ENCODE measurements at regions not wholly inside any gene's neighbourhood (a gene's known extent, or its start where the extent isn't known, plus 50 kb on each side); places are given as distances from the start of the nearest gene placed in this dataset.
A peak's percentile ranks its signal among the peaks of the same experiment; 100 is the strongest.

GRCh38 chr2:137801228-137801627 is 163.0 kb upstream of the HNMT start:
- Histone ChIP-seq H3K4me3 (no peak overlapping the region), H3K4me1 (peaks cover 0 to 4% (median 0%) of the 10 kb centered on the region in 4 donors), H3K9me3 (peaks cover 0 to 10% (median 0%) of the 10 kb centered on the region in 4 donors), H3K36me3 (no peaks in the 10 kb centered on the region), H3K27me3 (no peaks in the 10 kb centered on the region), H3K27ac (peak overlapping the region in 1 of 4 donors; percentile 17)
- no peak for DNase-seq (ENCODE audit: low spot score in 2 of 2)
- TF ChIP-seq POLR2A (IDR thresholded peaks at IDR 0.05) (no peak), EP300 (IDR thresholded peaks at IDR 0.05) (no peak), CTCF (IDR thresholded peaks at IDR 0.05) (no peak)

- 56 to 63% methylated on average over 1 of the region's 1 CpG for WGBS, 2 donors
- peaks cover 0 to 4% (median 0%) of the 10 kb centered on the region in 4 donors for H3K4me1 ChIP-seq
- DNase-seq (ENCODE audit: low spot score in 2 of 2): peak in 1 of 2 donors; percentile 35
- peaks cover 0 to 10% (median 0%) of the 10 kb centered on the region in 4 donors for H3K9me3 ChIP-seq
- H3K27me3 ChIP-seq: no peaks in the 10 kb centered on the region
- H3K36me3 ChIP-seq: no peaks in the 10 kb centered on the region
- no peak overlapping the region for H3K4me3 ChIP-seq
- peak overlapping the region in 1 of 4 donors; percentile 17 for H3K27ac ChIP-seq
- TF ChIP-seq EP300 (IDR thresholded peaks at IDR 0.05) (peak in 1 of 2 donors; percentile 75), CTCF (IDR thresholded peaks at IDR 0.05) (no peak)
Observed at GRCh38 chr2:137802038-137802437, 162.2 kb upstream of the HNMT start.

GRCh38 chr2:137806068-137806805 is 158.0 kb upstream of the HNMT start:
- H3K9me3 ChIP-seq: peaks cover 0 to 5% (median 0%) of the 10 kb centered on the region in 4 donors

GRCh38 chr2:137809252-137809651 is 155.0 kb upstream of the HNMT start:
- H3K27ac ChIP-seq: no peak overlapping the region
- no peak for DNase-seq (ENCODE audit: low spot score in 2 of 2)
- no peak for TF ChIP-seq EP300 (IDR thresholded peaks at IDR 0.05)
- TF ChIP-seq CTCF (IDR thresholded peaks at IDR 0.05): no peak
- TF ChIP-seq POLR2A (IDR thresholded peaks at IDR 0.05): no peak
- no peak overlapping the region for H3K4me3 ChIP-seq
- H3K36me3 ChIP-seq: no peaks in the 10 kb centered on the region
- no peaks in the 10 kb centered on the region for H3K27me3 ChIP-seq
- H3K4me1 ChIP-seq: no peaks in the 10 kb centered on the region
- no peaks in the 10 kb centered on the region for H3K9me3 ChIP-seq
- WGBS, 2 donors: 89 to 100% methylated on average over 1 of the region's 1 CpG

More at GRCh38 chr2:137806068-137806805, 158.0 kb upstream of the HNMT start:
- Histone ChIP-seq H3K4me3 (no peak overlapping the region), H3K27ac (no peak overlapping the region), H3K36me3 (no peaks in the 10 kb centered on the region), H3K27me3 (no peaks in the 10 kb centered on the region), H3K4me1 (peaks cover 0 to 4% (median 0%) of the 10 kb centered on the region in 4 donors)
- 0 to 40% methylated on average over 1 of the region's 1 CpG for WGBS, 2 donors
- DNase-seq (ENCODE audit: low spot score in 2 of 2): no peak
- TF ChIP-seq CTCF (IDR thresholded peaks at IDR 0.05) (no peak), EP300 (IDR thresholded peaks at IDR 0.05) (no peak), POLR2A (IDR thresholded peaks at IDR 0.05) (no peak)

GRCh38 chr2:137809837-137810236 is 154.4 kb upstream of the HNMT start:
- no peaks in the 10 kb centered on the region for H3K4me1 ChIP-seq
- no peak overlapping the region for H3K27ac ChIP-seq
- H3K4me3 ChIP-seq: no peak overlapping the region
- DNase-seq (ENCODE audit: low spot score in 2 of 2): no peak
- no peaks in the 10 kb centered on the region for H3K9me3 ChIP-seq
- TF ChIP-seq POLR2A (IDR thresholded peaks at IDR 0.05) (no peak), CTCF (IDR thresholded peaks at IDR 0.05) (no peak), EP300 (IDR thresholded peaks at IDR 0.05) (no peak)
- H3K27me3 ChIP-seq: no peaks in the 10 kb centered on the region
- no peaks in the 10 kb centered on the region for H3K36me3 ChIP-seq
- WGBS, 2 donors: 64 to 82% methylated on average over 1 of the region's 1 CpG
